ENCODE measurements at regions not wholly inside any gene's neighbourhood (a gene's known extent, or its start where the extent isn't known, plus 50 kb on each side); places are given as distances from the start of the nearest gene placed in this dataset.

GRCh38 chr9:23254404-23255184, 571.4 kb downstream of the ELAVL2 start:
- no peak overlapping the region for H3K4me3 ChIP-seq (ENCODE audit: low read depth, low read length)
- no peak overlapping the region for H3K27ac ChIP-seq (ENCODE audit: extremely low read depth, low read depth, low read length)
- ChIA-PET CTCF (interaction anchor here (0.5 to 0.9 kb wide), 2 partner anchors 68 to 70 kb away, joined by 3 to 4 read pairs; no protein-coding TSS in a partner anchor), POLR2A (no interaction called here)
- H3K4me1 ChIP-seq (ENCODE audit: control insufficient read depth, insufficient read depth, low read length): no peaks in the 10 kb centered on the region
- no peak for TF ChIP-seq ZNF791 (tag by site-specific recombination; IDR thresholded peaks at IDR 0.05)
- TF ChIP-seq PATZ1 (tag by site-specific recombination; IDR thresholded peaks at IDR 0.05): no peak
- no peak for TF ChIP-seq ZNF843 (tag by site-specific recombination; IDR thresholded peaks at IDR 0.05)
- TF ChIP-seq ZNF221 (tag by site-specific recombination; IDR thresholded peaks at IDR 0.05; ENCODE audit: borderline replicate concordance): no peak
- no peak for TF ChIP-seq ZNF529 (tag by site-specific recombination; IDR thresholded peaks at IDR 0.05; ENCODE audit: insufficient replicate concordance)
- no peak for TF ChIP-seq ZFP41 (tag by site-specific recombination; IDR thresholded peaks at IDR 0.05; ENCODE audit: borderline replicate concordance)
- no peak for TF ChIP-seq ZNF274 (IDR thresholded peaks at IDR 0.05; ENCODE audit: low read length)
- no peak for TF ChIP-seq ZNF274 (tag by site-specific recombination; IDR thresholded peaks at IDR 0.05; ENCODE audit: borderline replicate concordance)
- TF ChIP-seq ZNF202 (tag by site-specific recombination; IDR thresholded peaks at IDR 0.05; ENCODE audit: borderline replicate concordance): no peak
- TF ChIP-seq ZNF37A (tag by site-specific recombination; IDR thresholded peaks at IDR 0.05): no peak
- TF ChIP-seq ZNF544 (tag by site-specific recombination; IDR thresholded peaks at IDR 0.05): no peak
- no peak for TF ChIP-seq SP2 (tag by site-specific recombination; IDR thresholded peaks at IDR 0.05)
- TF ChIP-seq ZXDB (tag by site-specific recombination; IDR thresholded peaks at IDR 0.05): no peak
- TF ChIP-seq ZNF214 (tag by site-specific recombination; IDR thresholded peaks at IDR 0.05; ENCODE audit: borderline replicate concordance): no peak
- no peak for TF ChIP-seq ZNF747 (tag by site-specific recombination; IDR thresholded peaks at IDR 0.05)
- no peak for TF ChIP-seq TRIM28 (IDR thresholded peaks at IDR 0.05; ENCODE audit: borderline replicate concordance, low read length)
- no peak for TF ChIP-seq BCL6B (tag by site-specific recombination; IDR thresholded peaks at IDR 0.05)
- TF ChIP-seq ZNF2 (tag by site-specific recombination; IDR thresholded peaks at IDR 0.05): no peak
- no peak for TF ChIP-seq YY1 (tag by site-specific recombination; IDR thresholded peaks at IDR 0.05)
- TF ChIP-seq ZNF148 (tag by site-specific recombination; IDR thresholded peaks at IDR 0.05; ENCODE audit: borderline replicate concordance): no peak
- no peaks in the 10 kb centered on the region for H3K9me3 ChIP-seq (ENCODE audit: control insufficient read depth, insufficient read depth, low read depth, low read length)
- H3K36me3 ChIP-seq (ENCODE audit: control insufficient read depth in 2 of 2, insufficient read depth in 1 of 2, low read length in 2 of 2): no peaks in the 10 kb centered on the region

GRCh38 chr9:23255346-23255745, 570.7 kb downstream of the ELAVL2 start:
- H3K4me1 ChIP-seq (ENCODE audit: control insufficient read depth, insufficient read depth, low read length): no peaks in the 10 kb centered on the region
- H3K9me3 ChIP-seq (ENCODE audit: control insufficient read depth, insufficient read depth, low read depth, low read length): no peaks in the 10 kb centered on the region
- H3K36me3 ChIP-seq (ENCODE audit: control insufficient read depth in 2 of 2, insufficient read depth in 1 of 2, low read length in 2 of 2): no peaks in the 10 kb centered on the region
- no peak overlapping the region for H3K4me3 ChIP-seq (ENCODE audit: low read depth, low read length)
- TF ChIP-seq ZBTB1 (tag by site-specific recombination; IDR thresholded peaks at IDR 0.05) (no peak), CTCF (tag by site-specific recombination; IDR thresholded peaks at IDR 0.05) (no peak), ZFP41 (tag by site-specific recombination; IDR thresholded peaks at IDR 0.05; ENCODE audit: borderline replicate concordance) (no peak), ZNF837 (tag by site-specific recombination; IDR thresholded peaks at IDR 0.05) (no peak), ZNF629 (tag by site-specific recombination; IDR thresholded peaks at IDR 0.05) (no peak), SCRT1 (tag by site-specific recombination; IDR thresholded peaks at IDR 0.05; ENCODE audit: borderline replicate concordance) (no peak), TCF7L2 (IDR thresholded peaks at IDR 0.05; ENCODE audit: borderline replicate concordance, low read depth, low read length) (no peak), ZNF677 (tag by site-specific recombination; IDR thresholded peaks at IDR 0.05) (no peak)
- ChIA-PET POLR2A (no interaction called here), CTCF (no interaction called here)
- H3K27ac ChIP-seq (ENCODE audit: extremely low read depth, low read depth, low read length): no peak overlapping the region
